IMR-90 (cell line): ENCODE measurements at regions not wholly inside any gene's neighbourhood (a gene's known extent, or its start where the extent isn't known, plus 50 kb on each side); places are given as distances from the start of the nearest gene placed in this dataset.

Experiments used
- ATAC-seq: fragments of 200-7000 bp; cut with Tn5 transposase; 2 replicates; pipeline ENCODE4 v1.9.1; 2020; ENCODE audit warnings: low read depth, mild to moderate bottlenecking, moderate library complexity
- BruUV-seq: library from RNA; stranded (reverse); fragments of 400-500 nt; replicated peaks from 2 replicates; lab custom pipeline; 2021; lab: Mats Ljungman, UMichigan
- CTCF ChIA-PET: fragments of 300-600 bp; formaldehyde crosslinking; extraction: SDS; loops from one replicate; lab custom pipeline; 2021; ENCODE audit warnings: antibody characterized with exemption; lab: Yijun Ruan, JAX
- POLR2A ChIA-PET: fragments of 300-600 bp; sonication (Branson Sonifier 250); formaldehyde crosslinking; loops from one replicate; lab custom pipeline; 2022; ENCODE audit warnings: antibody characterized with exemption; ENCODE audit not compliant: unreplicated experiment; lab: Charles Lee
- DNase-seq: peaks from one replicate; pipeline ENCODE4 v3.0.0; 2013
- H2AFZ ChIP-seq: replicated peaks from 2 replicates; pipeline ENCODE3; 2013; ENCODE audit warnings: low read length, mild to moderate bottlenecking; ENCODE audit not compliant: poor library complexity
- H2AK5ac ChIP-seq: 2 replicates; pipeline ENCODE4 v1.6.1; 2013; ENCODE audit warnings: low read depth, low read length, inconsistent platforms
- H2AK9ac ChIP-seq: replicated peaks from 2 replicates; pipeline ENCODE3; 2013; ENCODE audit warnings: mild to moderate bottlenecking, low read depth, low read length, moderate library complexity; ENCODE audit not compliant: poor library complexity
- H2BK120ac ChIP-seq: 2 replicates; pipeline ENCODE4 v1.6.1; 2013; ENCODE audit warnings: low read depth, low read length, inconsistent platforms
- H2BK15ac ChIP-seq: 3 replicates; pipeline ENCODE4 v1.6.1; 2013; ENCODE audit warnings: low read depth, low read length, inconsistent platforms
- H2BK20ac ChIP-seq: 2 replicates; pipeline ENCODE4 v1.6.1; 2013; ENCODE audit warnings: low read depth, mild to moderate bottlenecking, inconsistent platforms, low read length, moderate library complexity
- H2BK5ac ChIP-seq: 2 replicates; pipeline ENCODE4 v1.6.1; 2013; ENCODE audit warnings: mild to moderate bottlenecking, low read depth, low read length, inconsistent platforms; ENCODE audit not compliant: poor library complexity, severe bottlenecking
- H3K14ac ChIP-seq: replicated peaks from 2 replicates; pipeline ENCODE4 v1.6.1; 2013; ENCODE audit warnings: low read depth, low read length, inconsistent platforms
- H3K18ac ChIP-seq: 2 replicates; pipeline ENCODE4 v1.6.1; 2013; ENCODE audit warnings: low read depth, low read length, control low read depth
- H3K23ac ChIP-seq: 2 replicates; pipeline ENCODE4 v1.6.1; 2013; ENCODE audit warnings: low read depth, low read length, inconsistent platforms
- H3K27ac ChIP-seq: 2 replicates; pipeline ENCODE4 v1.5.1; 2013; ENCODE audit warnings: mild to moderate bottlenecking, control low read depth, low read length; ENCODE audit not compliant: insufficient read depth
- H3K27me3 ChIP-seq: 2 replicates; pipeline ENCODE4 v1.6.1; 2013; ENCODE audit warnings: low read length; ENCODE audit not compliant: control insufficient read depth, insufficient read depth
- H3K36me3 ChIP-seq: 2 replicates; pipeline ENCODE4 v1.6.1; 2013; ENCODE audit warnings: low read length, mixed read lengths; ENCODE audit not compliant: control insufficient read depth, insufficient read depth
- H3K4ac ChIP-seq: 2 replicates; pipeline ENCODE4 v1.6.1; 2013; ENCODE audit warnings: low read depth, low read length, inconsistent platforms
- H3K4me1 ChIP-seq: 2 replicates; pipeline ENCODE4 v1.6.1; 2013; ENCODE audit warnings: low read length, mixed read lengths; ENCODE audit not compliant: control insufficient read depth, insufficient read depth
- H3K4me2 ChIP-seq: 2 replicates; pipeline ENCODE4 v1.6.1; 2013; ENCODE audit warnings: low read depth, mild to moderate bottlenecking, control low read depth, low read length, moderate library complexity
- H3K4me3 ChIP-seq: 2 replicates; pipeline ENCODE4 v1.5.1; 2013; ENCODE audit warnings: low read depth, mild to moderate bottlenecking, control low read depth, low read length, moderate library complexity; ENCODE audit not compliant: insufficient read depth
- H3K56ac ChIP-seq: 2 replicates; pipeline ENCODE4 v1.6.1; 2013; ENCODE audit warnings: low read length, inconsistent platforms; ENCODE audit not compliant: insufficient read depth; ENCODE audit errors: extremely low read depth
- H3K79me1 ChIP-seq, 2 experiments: 2 replicates each; pipeline ENCODE4 v1.6.1; 2013; ENCODE audit warnings: low read length in 2 of 2, inconsistent platforms in 1 of 2, low read depth in 1 of 2
- H3K9ac ChIP-seq: 2 replicates; pipeline ENCODE4 v1.6.1; 2013; ENCODE audit warnings: low read depth, low read length, control low read depth
- H3K9me1 ChIP-seq: 2 replicates; pipeline ENCODE4 v1.6.1; 2013; ENCODE audit warnings: low read length, inconsistent platforms; ENCODE audit not compliant: insufficient read depth
- H3K9me3 ChIP-seq: 2 replicates; pipeline ENCODE4 v1.6.1; 2013; ENCODE audit warnings: low read length; ENCODE audit not compliant: control insufficient read depth, insufficient read depth
- H4K20me1 ChIP-seq: 2 replicates; pipeline ENCODE4 v1.6.1; 2013; ENCODE audit warnings: low read length, inconsistent platforms; ENCODE audit not compliant: insufficient read depth
- H4K5ac ChIP-seq: 2 replicates; pipeline ENCODE4 v1.6.1; 2013; ENCODE audit warnings: mild to moderate bottlenecking, low read depth, low read length, control low read depth
- H4K8ac ChIP-seq, 2 experiments: 2 replicates each; pipeline ENCODE4 v1.6.1; 2013; ENCODE audit warnings: low read depth in 2 of 2, low read length in 2 of 2, control low read depth in 1 of 2, inconsistent platforms in 1 of 2
- H4K91ac ChIP-seq: 2 replicates; pipeline ENCODE4 v1.6.1; 2013; ENCODE audit warnings: low read depth, low read length, inconsistent platforms; ENCODE audit not compliant: insufficient read depth
- MAFK ChIP-seq: IDR thresholded peaks from 2 replicates; pipeline ENCODE4 v1.6.1; 2012; ENCODE audit warnings: low read depth, low read length, improper control_type of control experiment
- MAZ ChIP-seq: IDR thresholded peaks from 2 replicates; pipeline ENCODE4 v1.6.1; 2012; ENCODE audit warnings: low read depth, mild to moderate bottlenecking, low read length, improper control_type of control experiment, moderate library complexity, borderline replicate concordance
- MXI1 ChIP-seq: IDR thresholded peaks from 2 replicates; pipeline ENCODE4 v1.6.1; 2012; ENCODE audit warnings: low read depth, mild to moderate bottlenecking, low read length, moderate library complexity, borderline replicate concordance
- NFE2L2 ChIP-seq: fragments of 150-350 bp; IDR thresholded peaks from 2 replicates; pipeline ENCODE4 v1.6.1; 2016; ENCODE audit warnings: low read depth, mild to moderate bottlenecking, low read length
- POLR2A ChIP-seq: IDR thresholded peaks from 2 replicates; pipeline ENCODE4 v1.6.1; 2012; ENCODE audit warnings: mild to moderate bottlenecking, low read depth, low read length
- RAD21 ChIP-seq: IDR thresholded peaks from 2 replicates; pipeline ENCODE4 v1.6.1; 2012; ENCODE audit warnings: low read length, improper control_type of control experiment
- SMC3 ChIP-seq: fragments of 150-350 bp; IDR thresholded peaks from 2 replicates; pipeline ENCODE4 v1.6.1; 2016; ENCODE audit warnings: low read depth, mild to moderate bottlenecking, antibody characterized with exemption, low read length, moderate library complexity
- WGBS, 2 experiments: methylation state at CpG; one replicate each; pipeline versions ENCODE4 v1.1.5 to v1.1.7; 2013; ENCODE audit warnings: missing lambda C conversion rate in 2 of 2; ENCODE audit not compliant: insufficient read length in 1 of 2; ENCODE audit errors: extremely low coverage in 2 of 2; 5-methylcytosine and 5-hydroxymethylcytosine counted together
- dilution Hi-C: fragments of 300-500 bp; cut with HindIII; formaldehyde crosslinking; loops from one replicate; pipeline ENCODE4 v1.14.3; 2018; ENCODE audit warnings: low sequenced_read_pairs; ENCODE audit not compliant: unreplicated experiment
- in situ Hi-C: fragments of 300-500 bp; cut with MboI; formaldehyde crosslinking; loops from 3 replicates; pipeline ENCODE4 v1.14.3; 2019; ENCODE audit warnings: low sequenced_read_pairs, inconsistent platforms, mixed read lengths
- intact Hi-C: fragments of 100-400 bp; cut with micrococcal nuclease; formaldehyde crosslinking; loops from 2 replicates; pipeline ENCODE4 v1.10.0; 2022

- Histone ChIP-seq H3K4ac (no peak overlapping the region), H2AFZ (no peak overlapping the region), H3K14ac (no peak overlapping the region), H2BK5ac (no peak overlapping the region), H3K4me3 (no peak overlapping the region), H4K20me1 (no peaks in the 10 kb centered on the region), H2BK20ac (no peak overlapping the region), H3K27ac (no peak overlapping the region), H3K27me3 (no peaks in the 10 kb centered on the region), H3K23ac (no peak overlapping the region), H2BK15ac (no peak overlapping the region), H3K9ac (no peak overlapping the region), H3K4me1 (peaks cover 5% of the 10 kb centered on the region; the same call in 1 of the 2 replicates), H3K9me1 (no peaks in the 10 kb centered on the region), H3K9me3 (peaks cover 2% of the 10 kb centered on the region; the same call in 1 of the 2 replicates), H2BK120ac (no peak overlapping the region), H3K4me2 (no peak overlapping the region), H4K5ac (no peak overlapping the region), H4K8ac (no peak overlapping the region), H3K56ac (no peak overlapping the region), H2AK9ac (no peak overlapping the region), H4K91ac (no peak overlapping the region), H2AK5ac (no peak overlapping the region), H3K18ac (no peak overlapping the region), H3K36me3 (no peaks in the 10 kb centered on the region), H3K79me1 (no peaks in the 10 kb centered on the region)
- no TSS peak for BruUV-seq
- in situ Hi-C loops (no loop called here), intact Hi-C loops (no loop called here), dilution Hi-C loops (no loop called here)
- DNase-seq (no peak), ATAC-seq (no peak)
- TF ChIP-seq MAFK (no peak), MAZ (no peak), MXI1 (no peak), POLR2A (no peak), RAD21 (no peak), NFE2L2 (no peak), SMC3 (no peak)
- ChIA-PET CTCF (no interaction called here), POLR2A (no interaction called here)
- WGBS, 2 experiments = 95% methylated on average over 4 of the region's 12 CpGs; no CpG with 5 or more reads in 1 of the 2 experiments
Measured at GRCh38 chr12:93968536-93969285, 179.7 kb upstream of the PLXNC1 start.
